Upper lobe of left lung (tissue), 6 donors: ENCODE measurements at regions not wholly inside any gene's neighbourhood (a gene's known extent, or its start where the extent isn't known, plus 50 kb on each side); places are given as distances from the start of the nearest gene placed in this dataset.

Experiments used
- ATAC-seq, 2 donors: fragments of 200-7000 bp; cut with Tn5 transposase; one replicate each; pipeline ENCODE4 v1.9.1; 2022; ENCODE audit warnings: mild to moderate bottlenecking in 2 of 2, moderate library complexity in 2 of 2; ENCODE audit not compliant: low FRiP score in 2 of 2
- DNase-seq, 2 donors: peaks; one replicate each; pipeline ENCODE4 v3.0.0-alpha.2; 2019 to 2020
- H3K27ac ChIP-seq, 4 donors: fragments of 200-600 bp; sonication (generic); one replicate each; pipeline ENCODE4 v1.5.1; 2016 to 2019
- H3K27me3 ChIP-seq, 4 donors: fragments of 200-600 bp; sonication (generic); one replicate each; pipeline ENCODE4 v1.5.1; 2017 to 2019
- H3K36me3 ChIP-seq, 4 donors: fragments of 200-600 bp; sonication (generic); one replicate each; pipeline ENCODE4 v1.5.1; 2016 to 2019
- H3K4me1 ChIP-seq, 4 donors: fragments of 200-600 bp; sonication (generic); one replicate each; pipeline ENCODE4 v1.5.1; 2018 to 2019
- H3K4me3 ChIP-seq, 4 donors: fragments of 200-600 bp; sonication (generic); one replicate each; pipeline ENCODE4 v1.5.1; 2017 to 2019; ENCODE audit warnings: mild to moderate bottlenecking in 2 of 4, moderate library complexity in 1 of 4
- H3K9me3 ChIP-seq, 4 donors: fragments of 200-600 bp; sonication (generic); one replicate each; pipeline ENCODE4 v1.5.1; 2018 to 2019
- EP300 ChIP-seq, 4 donors: sonication (generic); formaldehyde crosslinking; IDR thresholded peaks; one replicate each; pipeline ENCODE4 v1.5.1; 2017; ENCODE audit warnings: antibody characterized with exemption in 4 of 4, control low read depth in 2 of 4
- POLR2A ChIP-seq, 4 donors: fragments of 450-650 bp; IDR thresholded peaks; one replicate each; pipeline ENCODE4 v1.5.1; 2016 to 2017; ENCODE audit warnings: antibody characterized with exemption in 4 of 4, mild to moderate bottlenecking in 2 of 4
- POLR2AphosphoS5 ChIP-seq, 2 donors: sonication (generic); formaldehyde crosslinking; IDR thresholded peaks; one replicate each; pipeline ENCODE4 v1.5.1; 2017; ENCODE audit warnings: antibody characterized with exemption in 2 of 2
- WGBS, 2 donors: methylation state at CpG; one replicate each; pipeline ENCODE4 v1.1.5; 2017 to 2018; 5-methylcytosine and 5-hydroxymethylcytosine counted together
- TF ChIP-seq, protein P1 (sequence below), 6 experiments: fragments of 450-650 bp in 4 of 6; fragments of 200-600 bp in 2 of 6; sonication (generic) in 2 of 6; IDR thresholded peaks; one replicate each; pipeline ENCODE4 v1.5.1; 2016 to 2019; ENCODE audit warnings: antibody characterized with exemption in 6 of 6
- donor health status: DM: no; HTN: no; CAD: no; lungs with moderate emphysema.
- donor health status: DM: no; HTN: yes; CAD: no; lungs with severe emphysema.

DNA sequence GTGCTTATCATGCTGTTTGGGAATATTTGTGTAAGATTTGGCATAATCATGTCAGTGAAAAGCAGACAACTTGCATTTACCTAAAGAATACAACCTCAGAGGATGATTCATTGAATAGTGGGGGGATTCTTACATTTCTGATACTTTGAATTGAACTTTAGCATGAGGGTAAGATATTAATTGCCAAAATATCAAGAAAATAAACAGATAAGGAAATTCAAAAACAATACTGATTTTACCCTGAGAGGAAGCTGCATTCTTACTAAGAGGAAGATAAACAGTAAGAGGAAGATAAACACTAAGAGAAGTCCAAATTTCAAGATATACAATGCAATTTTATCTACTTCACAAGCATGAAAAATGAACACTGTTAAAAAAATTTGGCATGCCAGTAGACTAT lies 2564.3 kb upstream of the PCDH20 start:
- H3K9me3 ChIP-seq, result no peaks in the 10 kb centered on the region
- no peak for DNase-seq
- no peaks in the 10 kb centered on the region for H3K36me3 ChIP-seq
- H3K27me3 ChIP-seq, result no peaks in the 10 kb centered on the region
- H3K27ac ChIP-seq, result no peak overlapping the region
- no peak overlapping the region for H3K4me3 ChIP-seq
- no peak for TF ChIP-seq POLR2AphosphoS5 (IDR thresholded peaks at IDR 0.05)
- TF ChIP-seq, protein P1, sequence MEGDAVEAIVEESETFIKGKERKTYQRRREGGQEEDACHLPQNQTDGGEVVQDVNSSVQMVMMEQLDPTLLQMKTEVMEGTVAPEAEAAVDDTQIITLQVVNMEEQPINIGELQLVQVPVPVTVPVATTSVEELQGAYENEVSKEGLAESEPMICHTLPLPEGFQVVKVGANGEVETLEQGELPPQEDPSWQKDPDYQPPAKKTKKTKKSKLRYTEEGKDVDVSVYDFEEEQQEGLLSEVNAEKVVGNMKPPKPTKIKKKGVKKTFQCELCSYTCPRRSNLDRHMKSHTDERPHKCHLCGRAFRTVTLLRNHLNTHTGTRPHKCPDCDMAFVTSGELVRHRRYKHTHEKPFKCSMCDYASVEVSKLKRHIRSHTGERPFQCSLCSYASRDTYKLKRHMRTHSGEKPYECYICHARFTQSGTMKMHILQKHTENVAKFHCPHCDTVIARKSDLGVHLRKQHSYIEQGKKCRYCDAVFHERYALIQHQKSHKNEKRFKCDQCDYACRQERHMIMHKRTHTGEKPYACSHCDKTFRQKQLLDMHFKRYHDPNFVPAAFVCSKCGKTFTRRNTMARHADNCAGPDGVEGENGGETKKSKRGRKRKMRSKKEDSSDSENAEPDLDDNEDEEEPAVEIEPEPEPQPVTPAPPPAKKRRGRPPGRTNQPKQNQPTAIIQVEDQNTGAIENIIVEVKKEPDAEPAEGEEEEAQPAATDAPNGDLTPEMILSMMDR (IDR thresholded peaks at IDR 0.05), result no peak
- no peak for TF ChIP-seq EP300 (IDR thresholded peaks at IDR 0.05)
- TF ChIP-seq POLR2A (IDR thresholded peaks at IDR 0.05), result no peak
- no peak for ATAC-seq
- no peaks in the 10 kb centered on the region for H3K4me1 ChIP-seq

DNA sequence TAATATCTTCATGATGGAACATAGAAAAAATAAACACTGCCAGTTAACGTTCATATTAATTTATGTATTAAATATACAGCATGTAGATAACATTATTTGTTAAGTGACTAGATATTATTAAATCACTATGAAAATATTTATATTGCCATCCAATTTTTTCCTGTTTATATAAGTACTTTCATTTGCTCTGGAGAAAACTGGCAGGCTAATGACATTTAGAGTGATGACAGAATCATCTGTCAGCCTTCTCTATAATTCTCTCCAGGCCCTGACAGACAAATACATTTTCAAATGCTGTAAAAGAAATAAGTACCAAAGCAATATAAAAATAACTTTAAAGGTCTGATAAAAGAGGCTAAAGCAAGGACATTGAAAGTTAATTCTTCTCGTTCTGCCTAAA lies 2556.7 kb upstream of the PCDH20 start:
- Histone ChIP-seq H3K4me1 (no peaks in the 10 kb centered on the region), H3K27ac (no peak overlapping the region), H3K9me3 (no peaks in the 10 kb centered on the region), H3K4me3 (no peak overlapping the region), H3K27me3 (no peaks in the 10 kb centered on the region), H3K36me3 (no peaks in the 10 kb centered on the region)
- TF ChIP-seq POLR2AphosphoS5 (IDR thresholded peaks at IDR 0.05) (no peak), POLR2A (IDR thresholded peaks at IDR 0.05) (no peak)
- DNase-seq (no peak), ATAC-seq (no peak)
- 58 to 65% methylated on average over 2 of the region's 2 CpGs for WGBS, 2 donors

DNA sequence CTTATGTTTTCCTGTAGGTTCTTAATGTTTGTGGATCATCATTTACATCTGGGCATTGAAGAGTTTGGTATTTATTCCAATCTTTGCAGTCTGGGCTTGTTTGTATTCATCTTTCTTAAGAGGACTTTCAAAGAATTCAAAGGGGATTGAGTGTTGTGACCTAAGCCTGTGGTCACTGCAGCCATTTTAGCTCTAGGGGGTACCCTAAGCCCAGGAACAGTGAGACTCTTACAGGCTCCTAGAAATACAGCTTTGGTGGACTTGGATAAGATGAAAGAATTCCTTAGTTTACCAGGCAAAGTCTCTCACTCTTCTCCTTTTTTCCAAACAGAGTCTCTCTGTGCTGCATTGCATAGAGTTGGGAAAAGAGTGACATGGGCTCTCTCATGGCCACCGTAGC lies 2539.0 kb upstream of the PCDH20 start:
- 88 to 100% methylated on average over 1 of the region's 1 CpG for WGBS, 2 donors
- Histone ChIP-seq H3K4me1 (no peaks in the 10 kb centered on the region), H3K36me3 (no peaks in the 10 kb centered on the region), H3K27me3 (no peaks in the 10 kb centered on the region), H3K9me3 (no peaks in the 10 kb centered on the region), H3K27ac (no peak overlapping the region), H3K4me3 (no peak overlapping the region)
- TF ChIP-seq EP300 (IDR thresholded peaks at IDR 0.05) (no peak), POLR2AphosphoS5 (IDR thresholded peaks at IDR 0.05) (no peak), POLR2A (IDR thresholded peaks at IDR 0.05) (no peak)
- TF ChIP-seq, protein P1 (IDR thresholded peaks at IDR 0.05), result no peak
- ATAC-seq, result no peak
- DNase-seq, result no peak

DNA sequence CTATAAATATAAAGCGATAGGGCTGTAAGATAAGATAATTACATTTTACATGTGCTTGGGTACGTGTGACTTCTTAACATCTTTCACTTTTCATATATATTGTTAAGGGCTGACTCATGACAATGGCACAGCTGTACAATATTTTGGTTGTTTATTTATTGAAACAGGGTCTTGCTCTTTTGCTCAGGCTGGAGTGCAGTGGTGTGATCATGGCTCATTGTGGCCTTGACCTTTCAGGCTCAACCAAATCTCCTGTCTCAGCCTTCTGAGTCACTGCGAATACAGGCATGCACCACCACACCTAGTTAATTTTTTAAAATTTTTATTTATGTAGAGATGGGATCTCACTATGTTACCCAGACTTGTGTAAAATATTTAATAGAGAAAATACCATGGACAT lies 2532.4 kb upstream of the PCDH20 start:
- Histone ChIP-seq H3K27ac (no peak overlapping the region), H3K4me1 (no peaks in the 10 kb centered on the region), H3K4me3 (no peak overlapping the region), H3K27me3 (no peaks in the 10 kb centered on the region), H3K36me3 (no peaks in the 10 kb centered on the region), H3K9me3 (no peaks in the 10 kb centered on the region)
- ATAC-seq (no peak), DNase-seq (no peak)
- TF ChIP-seq EP300 (IDR thresholded peaks at IDR 0.05) (no peak), POLR2AphosphoS5 (IDR thresholded peaks at IDR 0.05) (no peak), POLR2A (IDR thresholded peaks at IDR 0.05) (no peak)
- TF ChIP-seq, protein P1 (IDR thresholded peaks at IDR 0.05), result no peak
- WGBS, 2 donors, result 86 to 90% methylated on average over 3 of the region's 3 CpGs

DNA sequence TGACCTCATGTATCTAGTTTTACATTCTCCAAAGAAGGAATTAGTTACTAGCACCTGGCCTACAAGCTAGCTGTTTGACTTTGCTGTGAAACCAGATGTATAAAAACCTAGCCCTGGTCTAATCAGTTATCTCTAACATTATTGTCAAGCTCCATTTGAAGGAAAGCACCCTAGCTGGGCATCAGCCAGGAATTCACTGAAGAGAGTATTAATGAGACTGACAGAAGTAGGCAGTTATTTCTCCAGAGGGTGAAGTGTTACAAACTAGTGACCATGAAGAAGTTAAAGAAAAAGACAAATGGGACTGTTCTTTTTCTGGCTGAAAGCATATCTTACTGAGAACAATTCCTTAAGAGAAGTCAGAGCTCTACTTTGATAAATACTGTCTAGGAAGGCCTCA lies 2529.3 kb upstream of the PCDH20 start:
- Histone ChIP-seq H3K4me1 (no peaks in the 10 kb centered on the region), H3K27me3 (no peaks in the 10 kb centered on the region), H3K4me3 (no peak overlapping the region), H3K36me3 (no peaks in the 10 kb centered on the region), H3K27ac (no peak overlapping the region), H3K9me3 (no peaks in the 10 kb centered on the region)
- no peak for DNase-seq
- TF ChIP-seq, protein P1 (IDR thresholded peaks at IDR 0.05), result no peak
- no peak for TF ChIP-seq POLR2AphosphoS5 (IDR thresholded peaks at IDR 0.05)
- no peak for TF ChIP-seq POLR2A (IDR thresholded peaks at IDR 0.05)
- no peak for TF ChIP-seq EP300 (IDR thresholded peaks at IDR 0.05)
- ATAC-seq, result no peak
